Prostate gland (tissue), 2 donors: ENCODE measurements at regions not wholly inside any gene's neighbourhood (a gene's known extent, or its start where the extent isn't known, plus 50 kb on each side); places are given as distances from the start of the nearest gene placed in this dataset.
"Not testable (repeated sequence)": the region's sequence is repeated elsewhere in the genome, so short reads cannot be mapped to it uniquely, and the experiment has no call there.

Source experiments
- DNase-seq: peaks from one replicate; pipeline ENCODE4 v3.0.0-alpha.2; 2019; ENCODE audit warnings: low spot score
- H3K27ac ChIP-seq, 2 donors: fragments of 200-600 bp; sonication (generic); 2 replicates each; pipeline ENCODE4 v1.5.1; 2017 to 2019
- H3K27me3 ChIP-seq: fragments of 200-600 bp; sonication (generic); replicated peaks from 2 replicates; pipeline ENCODE4 v1.5.1; 2019; ENCODE audit not compliant: insufficient read depth
- H3K36me3 ChIP-seq, 2 donors: fragments of 200-600 bp; sonication (generic); 1 replicate in 1 of 2; 2 replicates in 1 of 2; pipeline versions ENCODE4 v1.5.1 to v1.8.1; 2017 to 2019
- H3K4me1 ChIP-seq: fragments of 200-600 bp; sonication (generic); replicated peaks from 2 replicates; pipeline ENCODE4 v1.5.1; 2019
- H3K4me3 ChIP-seq, 2 donors: fragments of 200-600 bp; sonication (generic); 2 replicates each; pipeline ENCODE4 v1.5.1; 2017 to 2019
- H3K9me3 ChIP-seq: fragments of 200-600 bp; sonication (generic); 2 replicates; pipeline ENCODE4 v1.5.1; 2017
- CTCF ChIP-seq, 4 experiments: fragments of 200-600 bp in 2 of 4; fragments of 450-650 bp in 2 of 4; sonication (generic) in 2 of 4; IDR thresholded peaks; 1 replicate in 3 of 4; 2 replicates in 1 of 4; pipeline ENCODE4 v1.5.1; 2016 to 2019; ENCODE audit warnings: antibody characterized with exemption in 4 of 4, mild to moderate bottlenecking in 2 of 4, moderate library complexity in 2 of 4
- POLR2A ChIP-seq: fragments of 450-650 bp; IDR thresholded peaks from one replicate; pipeline ENCODE4 v1.6.1; 2016; ENCODE audit warnings: antibody characterized with exemption, mild to moderate bottlenecking
- POLR2AphosphoS5 ChIP-seq: sonication (generic); formaldehyde crosslinking; IDR thresholded peaks from one replicate; pipeline ENCODE4 v1.6.1; 2017; ENCODE audit warnings: antibody characterized with exemption
- WGBS: methylation state at CpG from one replicate; pipeline ENCODE4 v1.1.5; 2018; 5-methylcytosine and 5-hydroxymethylcytosine counted together
- intact Hi-C: fragments of 100-400 bp; cut with DNase I; formaldehyde crosslinking; loops from one replicate; pipeline ENCODE4 v1.14.2; 2022

GRCh38 chr5:12870872-12871539, 966.8 kb upstream of the CTNND2 start:
- no peak for DNase-seq
- H3K9me3 ChIP-seq: no peaks in the 10 kb centered on the region
- H3K27ac ChIP-seq: no peak overlapping the region
- H3K4me3 ChIP-seq: no peak overlapping the region
- no peaks in the 10 kb centered on the region for H3K4me1 ChIP-seq
- no peaks in the 10 kb centered on the region for H3K36me3 ChIP-seq
- no peaks in the 10 kb centered on the region for H3K27me3 ChIP-seq
- no peak for TF ChIP-seq POLR2A
- no peak for TF ChIP-seq POLR2AphosphoS5
- no peak for TF ChIP-seq CTCF (IDR thresholded peaks at IDR 0.05)
- intact Hi-C loops: no loop called here
- 69% methylated on average over 1 of the region's 1 CpG for WGBS

- intact Hi-C loops: no loop called here
- H3K27me3 ChIP-seq: no peaks in the 10 kb centered on the region
- no peak overlapping the region for H3K27ac ChIP-seq
- no peaks in the 10 kb centered on the region for H3K36me3 ChIP-seq
- H3K9me3 ChIP-seq: no peaks in the 10 kb centered on the region
- TF ChIP-seq POLR2AphosphoS5 (no peak), CTCF (IDR thresholded peaks at IDR 0.05) (no peak), POLR2A (no peak)
- no peaks in the 10 kb centered on the region for H3K4me1 ChIP-seq
- no peak for DNase-seq
- H3K4me3 ChIP-seq: no peak overlapping the region
Measured at GRCh38 chr5:12865529-12865928, 961.3 kb upstream of the CTNND2 start.

GRCh38 chr5:12861886-12862654, 957.8 kb upstream of the CTNND2 start:
- Histone ChIP-seq H3K4me1 (no peaks in the 10 kb centered on the region), H3K27me3 (no peaks in the 10 kb centered on the region), H3K36me3 (no peaks in the 10 kb centered on the region), H3K27ac (no peak overlapping the region), H3K4me3 (no peak overlapping the region), H3K9me3 (no peaks in the 10 kb centered on the region)
- TF ChIP-seq POLR2AphosphoS5 (no peak), CTCF (IDR thresholded peaks at IDR 0.05) (no peak), POLR2A (no peak)
- intact Hi-C loops: no loop called here
- DNase-seq: no peak
- 66% methylated on average over 7 of the region's 7 CpGs for WGBS

GRCh38 chr5:12856105-12856504, 951.9 kb upstream of the CTNND2 start:
- DNase-seq, H3K27me3 ChIP-seq, H3K4me1 ChIP-seq, H3K9me3 ChIP-seq, H3K4me3 ChIP-seq, intact Hi-C loops, H3K36me3 ChIP-seq, H3K27ac ChIP-seq: not testable (repeated sequence)
- 19% methylated on average over 1 of the region's 1 CpG for WGBS

- H3K4me3 ChIP-seq: no peak overlapping the region
- no peak for TF ChIP-seq POLR2AphosphoS5
- no peak for TF ChIP-seq CTCF (IDR thresholded peaks at IDR 0.05)
- no peak for TF ChIP-seq POLR2A
- no peak for DNase-seq
- H3K27ac ChIP-seq: no peak overlapping the region
- no peaks in the 10 kb centered on the region for H3K27me3 ChIP-seq
- WGBS: 74% methylated on average over 5 of the region's 5 CpGs
- H3K9me3 ChIP-seq: no peaks in the 10 kb centered on the region
- no peaks in the 10 kb centered on the region for H3K36me3 ChIP-seq
- no peaks in the 10 kb centered on the region for H3K4me1 ChIP-seq
- intact Hi-C loops: no loop called here
Measured at GRCh38 chr5:12854386-12854785, 950.1 kb upstream of the CTNND2 start.
